ENCODE measurements at regions not wholly inside any gene's neighbourhood (a gene's known extent, or its start where the extent isn't known, plus 50 kb on each side); places are given as distances from the start of the nearest gene placed in this dataset.
A peak's percentile ranks its signal among the peaks of the same experiment; 100 is the strongest.

DNA sequence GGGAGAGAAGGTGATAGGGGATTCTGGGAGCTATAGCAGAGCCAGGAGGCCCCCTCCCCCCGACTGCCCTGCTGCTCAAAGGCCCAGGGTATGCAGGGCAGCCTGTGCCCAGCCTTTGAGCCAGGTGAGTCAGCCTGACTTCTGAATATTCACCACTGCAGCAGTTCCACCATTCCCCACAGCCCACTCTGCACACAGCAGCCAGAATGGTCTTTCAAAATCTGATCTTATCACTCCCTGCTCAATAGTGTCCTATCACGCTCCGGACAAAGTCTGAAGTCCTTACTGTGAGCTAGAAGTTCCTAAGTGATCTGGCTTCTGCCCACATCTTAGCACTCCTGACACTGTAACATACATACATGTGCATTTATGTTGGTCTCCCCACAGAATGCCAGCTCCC lies 111.7 kb downstream of the BUD13 start:
- no peaks in the 10 kb centered on the region for H4K20me1 ChIP-seq (ENCODE audit: insufficient read depth, low read length)
- H2AFZ ChIP-seq (ENCODE audit: low read length) = no peak overlapping the region
- H3K4me2 ChIP-seq (ENCODE audit: low read depth, low read length) = peak overlapping the region; percentile 64
- ATAC-seq (peak; percentile 95), DNase-seq (ENCODE audit: low spot score) (peak; percentile 72), FAIRE-seq (peak; percentile 71)
- peaks cover 12% of the 10 kb centered on the region; the same call in 1 of the 2 replicates for H3K9me3 ChIP-seq (ENCODE audit: low read length)
- no peaks in the 10 kb centered on the region for H3K36me3 ChIP-seq (replicated peaks in 1 of 2; ENCODE audit: control insufficient read depth in 1 of 2, insufficient read depth in 2 of 2, low read length in 2 of 2)
- CTCF ChIA-PET (ENCODE audit: low intra/inter-chr PET ratio, low total read pairs) = no interaction called here
- intact Hi-C loops (cut with micrococcal nuclease; ENCODE audit: unreplicated experiment) = no loop called here
- no peak overlapping the region for H3K9ac ChIP-seq (ENCODE audit: insufficient read depth, low read depth, low read length)
- 3% methylated on average over 2 of the region's 3 CpGs for WGBS (ENCODE audit: low lambda C conversion rate)
- H3K4me3 ChIP-seq (replicated peaks in 1 of 3; ENCODE audit: insufficient read depth in 1 of 3, low read depth in 2 of 3, low read length in 3 of 3) = peak overlapping the region in 2 of 3 experiments; percentile 12 to 20; a peak in 1 of 6 replicates
- H3K4me1 ChIP-seq (ENCODE audit: insufficient read depth, low read length) = peaks cover 39% of the 10 kb centered on the region
- H3K27me3 ChIP-seq (ENCODE audit: control insufficient read depth in 1 of 2, insufficient read depth in 2 of 2, low read length in 2 of 2) = no peaks in the 10 kb centered on the region
- in situ Hi-C loops (cut with HindIII; ENCODE audit: extremely low pct_ligation_motif_present, low pct_unique_long_range_greater_than_20kb) = no loop called here
- POLR2A ChIA-PET = no interaction called here
- peak overlapping the region; percentile 59 for H3K27ac ChIP-seq (ENCODE audit: extremely low read length, insufficient read depth, low read length)
- BruUV-seq (replicated peaks) = no TSS peak
- H3K79me2 ChIP-seq (ENCODE audit: insufficient read depth, low read length) = peaks cover 3% of the 10 kb centered on the region
- no peak for TF ChIP-seq ZBTB38 (CRISPR knock-in tag; IDR thresholded peaks at IDR 0.05)
- no peak for TF ChIP-seq PHF5A (CRISPR knock-in tag; IDR thresholded peaks at IDR 0.05; ENCODE audit: low read depth, unreplicated experiment)
- TF ChIP-seq SALL1 (CRISPR knock-in tag; IDR thresholded peaks at IDR 0.05) = peak; percentile 35; the same call in 1 of the 2 replicates
- TF ChIP-seq HDAC2 (CRISPR knock-in tag; IDR thresholded peaks at IDR 0.05) = peak; percentile 35; the same call in 1 of the 2 replicates
- no peak for TF ChIP-seq ZNF562 (CRISPR knock-in tag; IDR thresholded peaks at IDR 0.05; ENCODE audit: borderline replicate concordance)
- TF ChIP-seq HOXA3 (CRISPR knock-in tag; IDR thresholded peaks at IDR 0.05) = peak; percentile 33; the same call in 1 of the 2 replicates
- no peak for TF ChIP-seq CHD2 (IDR thresholded peaks at IDR 0.05; ENCODE audit: low read depth, low read length)
- TF ChIP-seq, protein P1, sequence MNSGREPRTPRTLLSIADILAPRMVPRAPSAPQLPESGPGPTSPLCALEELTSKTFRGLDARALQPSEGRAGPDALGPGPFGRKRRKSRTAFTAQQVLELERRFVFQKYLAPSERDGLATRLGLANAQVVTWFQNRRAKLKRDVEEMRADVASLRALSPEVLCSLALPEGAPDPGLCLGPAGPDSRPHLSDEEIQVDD (CRISPR knock-in tag; IDR thresholded peaks at IDR 0.05; ENCODE audit: borderline replicate concordance) = no peak
- no peak for TF ChIP-seq TBL1XR1 (IDR thresholded peaks at IDR 0.05; ENCODE audit: borderline replicate concordance, low read length, partially characterized antibody)
- TF ChIP-seq HNF4A (CRISPR knock-in tag; IDR thresholded peaks at IDR 0.05) = peak; percentile 83
- TF ChIP-seq TEAD3 (CRISPR knock-in tag; optimal IDR thresholded peaks at IDR 0.05; ENCODE audit: borderline replicate concordance) = peak; percentile 25
- TF ChIP-seq, protein P2, sequence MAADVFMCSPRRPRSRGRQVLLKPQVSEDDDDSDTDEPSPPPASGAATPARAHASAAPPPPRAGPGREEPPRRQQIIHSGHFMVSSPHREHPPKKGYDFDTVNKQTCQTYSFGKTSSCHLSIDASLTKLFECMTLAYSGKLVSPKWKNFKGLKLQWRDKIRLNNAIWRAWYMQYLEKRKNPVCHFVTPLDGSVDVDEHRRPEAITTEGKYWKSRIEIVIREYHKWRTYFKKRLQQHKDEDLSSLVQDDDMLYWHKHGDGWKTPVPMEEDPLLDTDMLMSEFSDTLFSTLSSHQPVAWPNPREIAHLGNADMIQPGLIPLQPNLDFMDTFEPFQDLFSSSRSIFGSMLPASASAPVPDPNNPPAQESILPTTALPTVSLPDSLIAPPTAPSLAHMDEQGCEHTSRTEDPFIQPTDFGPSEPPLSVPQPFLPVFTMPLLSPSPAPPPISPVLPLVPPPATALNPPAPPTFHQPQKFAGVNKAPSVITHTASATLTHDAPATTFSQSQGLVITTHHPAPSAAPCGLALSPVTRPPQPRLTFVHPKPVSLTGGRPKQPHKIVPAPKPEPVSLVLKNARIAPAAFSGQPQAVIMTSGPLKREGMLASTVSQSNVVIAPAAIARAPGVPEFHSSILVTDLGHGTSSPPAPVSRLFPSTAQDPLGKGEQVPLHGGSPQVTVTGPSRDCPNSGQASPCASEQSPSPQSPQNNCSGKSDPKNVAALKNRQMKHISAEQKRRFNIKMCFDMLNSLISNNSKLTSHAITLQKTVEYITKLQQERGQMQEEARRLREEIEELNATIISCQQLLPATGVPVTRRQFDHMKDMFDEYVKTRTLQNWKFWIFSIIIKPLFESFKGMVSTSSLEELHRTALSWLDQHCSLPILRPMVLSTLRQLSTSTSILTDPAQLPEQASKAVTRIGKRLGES (CRISPR knock-in tag; IDR thresholded peaks at IDR 0.05; ENCODE audit: borderline replicate concordance) = no peak
- no peak for TF ChIP-seq XRCC5 (optimal IDR thresholded peaks at IDR 0.05; ENCODE audit: low read length)
- TF ChIP-seq, protein P3, sequence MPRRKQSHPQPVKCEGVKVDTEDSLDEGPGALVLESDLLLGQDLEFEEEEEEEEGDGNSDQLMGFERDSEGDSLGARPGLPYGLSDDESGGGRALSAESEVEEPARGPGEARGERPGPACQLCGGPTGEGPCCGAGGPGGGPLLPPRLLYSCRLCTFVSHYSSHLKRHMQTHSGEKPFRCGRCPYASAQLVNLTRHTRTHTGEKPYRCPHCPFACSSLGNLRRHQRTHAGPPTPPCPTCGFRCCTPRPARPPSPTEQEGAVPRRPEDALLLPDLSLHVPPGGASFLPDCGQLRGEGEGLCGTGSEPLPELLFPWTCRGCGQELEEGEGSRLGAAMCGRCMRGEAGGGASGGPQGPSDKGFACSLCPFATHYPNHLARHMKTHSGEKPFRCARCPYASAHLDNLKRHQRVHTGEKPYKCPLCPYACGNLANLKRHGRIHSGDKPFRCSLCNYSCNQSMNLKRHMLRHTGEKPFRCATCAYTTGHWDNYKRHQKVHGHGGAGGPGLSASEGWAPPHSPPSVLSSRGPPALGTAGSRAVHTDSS (CRISPR knock-in tag; conservative IDR thresholded peaks at IDR 0.05) = no peak
- TF ChIP-seq, protein P4, sequence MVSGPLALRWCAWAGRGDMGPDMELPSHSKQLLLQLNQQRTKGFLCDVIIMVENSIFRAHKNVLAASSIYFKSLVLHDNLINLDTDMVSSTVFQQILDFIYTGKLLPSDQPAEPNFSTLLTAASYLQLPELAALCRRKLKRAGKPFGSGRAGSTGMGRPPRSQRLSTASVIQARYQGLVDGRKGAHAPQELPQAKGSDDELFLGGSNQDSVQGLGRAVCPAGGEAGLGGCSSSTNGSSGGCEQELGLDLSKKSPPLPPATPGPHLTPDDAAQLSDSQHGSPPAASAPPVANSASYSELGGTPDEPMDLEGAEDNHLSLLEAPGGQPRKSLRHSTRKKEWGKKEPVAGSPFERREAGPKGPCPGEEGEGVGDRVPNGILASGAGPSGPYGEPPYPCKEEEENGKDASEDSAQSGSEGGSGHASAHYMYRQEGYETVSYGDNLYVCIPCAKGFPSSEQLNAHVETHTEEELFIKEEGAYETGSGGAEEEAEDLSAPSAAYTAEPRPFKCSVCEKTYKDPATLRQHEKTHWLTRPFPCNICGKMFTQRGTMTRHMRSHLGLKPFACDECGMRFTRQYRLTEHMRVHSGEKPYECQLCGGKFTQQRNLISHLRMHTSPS (CRISPR knock-in tag; IDR thresholded peaks at IDR 0.05; ENCODE audit: low read depth) = peak; percentile 62; the same call in 1 of the 2 replicates
- peak; percentile 52; the same call in 1 of the 2 replicates for TF ChIP-seq ZNF160 (CRISPR knock-in tag; IDR thresholded peaks at IDR 0.05)
- TF ChIP-seq EP300 (IDR thresholded peaks at IDR 0.05; ENCODE audit: low read depth in 2 of 2, low read length in 2 of 2) = peak in 1 of 2 experiments; percentile 45; a peak in 1 of 4 replicates
- no peak for TF ChIP-seq EP300 (CRISPR knock-in tag; IDR thresholded peaks at IDR 0.05; ENCODE audit: borderline replicate concordance)

Data from HepG2 (cell line).